Fibroblast of lung (primary cell): ENCODE measurements at regions not wholly inside any gene's neighbourhood (a gene's known extent, or its start where the extent isn't known, plus 50 kb on each side); places are given as distances from the start of the nearest gene placed in this dataset.

Experiments used
- DNase-seq, 2 donors: peaks; one replicate each; pipeline versions ENCODE4 v3.0.0 to v3.0.0-alpha.2; 2010; ENCODE audit warnings: low read depth in 2 of 2
- H2AFZ ChIP-seq: 2 replicates; pipeline ENCODE4 v1.5.1; 2012; ENCODE audit warnings: low read length, control low read depth, inconsistent platforms
- H3K27ac ChIP-seq: 2 replicates; pipeline ENCODE4 v1.5.1; 2011; ENCODE audit warnings: low read length, control low read depth; ENCODE audit not compliant: insufficient read depth
- H3K27me3 ChIP-seq: 2 replicates; pipeline ENCODE4 v1.5.1; 2011; ENCODE audit warnings: mild to moderate bottlenecking, low read length; ENCODE audit not compliant: control insufficient read depth, insufficient read depth
- H3K36me3 ChIP-seq: 2 replicates; pipeline ENCODE4 v1.5.1; 2011; ENCODE audit warnings: low read length; ENCODE audit not compliant: control insufficient read depth, insufficient read depth
- H3K4me1 ChIP-seq: 2 replicates; pipeline ENCODE4 v1.5.1; 2011; ENCODE audit warnings: low read length; ENCODE audit not compliant: control insufficient read depth, insufficient read depth; ENCODE audit errors: extremely low read depth
- H3K4me2 ChIP-seq: 2 replicates; pipeline ENCODE4 v1.5.1; 2011; ENCODE audit warnings: low read length, control low read depth; ENCODE audit not compliant: insufficient read depth; ENCODE audit errors: extremely low read depth
- H3K4me3 ChIP-seq, 4 experiments: fragments of 200-600 bp in 1 of 4; sonication (generic) in 1 of 4; replicated peaks in 1 of 4; 2 replicates each; pipeline ENCODE4 v1.5.1; 2011 to 2016; ENCODE audit warnings: low read length in 4 of 4, low read depth in 3 of 4, mild to moderate bottlenecking in 3 of 4, control low read depth in 2 of 4, inconsistent platforms in 1 of 4, mixed read lengths in 1 of 4; ENCODE audit not compliant: insufficient read depth in 1 of 4; ENCODE audit errors: control extremely low read depth in 1 of 4
- H3K79me2 ChIP-seq: 2 replicates; pipeline ENCODE4 v1.5.1; 2012; ENCODE audit warnings: mild to moderate bottlenecking, low read length, inconsistent platforms; ENCODE audit not compliant: control insufficient read depth, insufficient read depth
- H3K9ac ChIP-seq: 2 replicates; pipeline ENCODE4 v1.5.1; 2011; ENCODE audit warnings: mild to moderate bottlenecking, low read length, control low read depth; ENCODE audit not compliant: insufficient read depth
- H3K9me3 ChIP-seq: 2 replicates; pipeline ENCODE4 v1.5.1; 2012; ENCODE audit warnings: low read depth, low read length; ENCODE audit not compliant: control insufficient read depth, insufficient read depth
- H4K20me1 ChIP-seq: 2 replicates; pipeline ENCODE4 v1.5.1; 2011; ENCODE audit warnings: low read length; ENCODE audit not compliant: control insufficient read depth, insufficient read depth; ENCODE audit errors: extremely low read depth
- CTCF ChIP-seq, 2 donors: IDR thresholded peaks in 1 of 2; conservative IDR thresholded peaks in 1 of 2; 1 replicate in 1 of 2; 2 replicates in 1 of 2; pipeline ENCODE4 v1.5.1; 2011 to 2012; ENCODE audit warnings: low read length in 2 of 2, control low read depth in 1 of 2, inconsistent platforms in 1 of 2, low read depth in 1 of 2, mild to moderate bottlenecking in 1 of 2
- EZH2 ChIP-seq: IDR thresholded peaks from 2 replicates; pipeline ENCODE4 v1.5.1; 2012; ENCODE audit warnings: low read length, control low read depth, mild to moderate bottlenecking; ENCODE audit errors: missing control alignments

- no peak overlapping the region for H3K4me2 ChIP-seq
- H3K4me1 ChIP-seq: no peaks in the 10 kb centered on the region
- TF ChIP-seq EZH2 (no peak), CTCF (conservative IDR thresholded peaks at IDR 0.05 in 1 of 2, IDR thresholded peaks at IDR 0.05 in 1 of 2; ENCODE audit: low read depth in 1 of 2, low read length in 2 of 2) (no peak)
- no peak overlapping the region for H3K27ac ChIP-seq
- H4K20me1 ChIP-seq: no peaks in the 10 kb centered on the region
- no peak overlapping the region for H2AFZ ChIP-seq
- no peaks in the 10 kb centered on the region for H3K9me3 ChIP-seq
- DNase-seq: no peak
- H3K9ac ChIP-seq: no peak overlapping the region
- H3K36me3 ChIP-seq: no peaks in the 10 kb centered on the region
- H3K27me3 ChIP-seq: no peaks in the 10 kb centered on the region
- H3K79me2 ChIP-seq: no peaks in the 10 kb centered on the region
- no peak overlapping the region for H3K4me3 ChIP-seq
Observed at GRCh38 chr22:49081261-49081666, 746.4 kb downstream of the BRD1 start.

GRCh38 chr22:49080631-49081030 lies 747.0 kb downstream of the BRD1 start:
- Histone ChIP-seq H3K9me3 (no peaks in the 10 kb centered on the region), H3K27ac (no peak overlapping the region), H3K79me2 (no peaks in the 10 kb centered on the region), H3K4me3 (no peak overlapping the region), H3K9ac (no peak overlapping the region), H2AFZ (no peak overlapping the region), H3K4me2 (no peak overlapping the region), H3K4me1 (no peaks in the 10 kb centered on the region), H3K36me3 (no peaks in the 10 kb centered on the region), H3K27me3 (no peaks in the 10 kb centered on the region), H4K20me1 (no peaks in the 10 kb centered on the region)
- DNase-seq: no peak
- TF ChIP-seq EZH2 (no peak), CTCF (conservative IDR thresholded peaks at IDR 0.05 in 1 of 2, IDR thresholded peaks at IDR 0.05 in 1 of 2; ENCODE audit: low read depth in 1 of 2, low read length in 2 of 2) (no peak)

GRCh38 chr22:49079743-49080500 lies 747.8 kb downstream of the BRD1 start:
- no peak for TF ChIP-seq CTCF (conservative IDR thresholded peaks at IDR 0.05 in 1 of 2, IDR thresholded peaks at IDR 0.05 in 1 of 2; ENCODE audit: low read depth in 1 of 2, low read length in 2 of 2)
- no peak for TF ChIP-seq EZH2
- Histone ChIP-seq H3K79me2 (no peaks in the 10 kb centered on the region), H3K9me3 (no peaks in the 10 kb centered on the region), H3K4me3 (no peak overlapping the region), H3K27ac (no peak overlapping the region), H3K27me3 (no peaks in the 10 kb centered on the region), H3K9ac (no peak overlapping the region), H3K4me1 (no peaks in the 10 kb centered on the region), H3K36me3 (no peaks in the 10 kb centered on the region), H3K4me2 (no peak overlapping the region), H4K20me1 (no peaks in the 10 kb centered on the region), H2AFZ (no peak overlapping the region)
- no peak for DNase-seq
